Tibial nerve (tissue), 4 donors: ENCODE measurements at regions not wholly inside any gene's neighbourhood (a gene's known extent, or its start where the extent isn't known, plus 50 kb on each side); places are given as distances from the start of the nearest gene placed in this dataset.

ENCODE experiments used
- CTCF ChIP-seq, 5 experiments: fragments of 200-600 bp in 3 of 5; fragments of 450-650 bp in 2 of 5; sonication (generic) in 3 of 5; IDR thresholded peaks; one replicate each; pipeline ENCODE4 v1.5.1; 2016 to 2019; ENCODE audit warnings: antibody characterized with exemption in 5 of 5, mild to moderate bottlenecking in 3 of 5, moderate library complexity in 2 of 5
- EP300 ChIP-seq, 2 donors: sonication (generic); formaldehyde crosslinking; IDR thresholded peaks; one replicate each; pipeline ENCODE4 v1.6.1; 2017; ENCODE audit warnings: antibody characterized with exemption in 2 of 2, mild to moderate bottlenecking in 1 of 2
- POLR2A ChIP-seq, 2 donors: fragments of 450-650 bp; IDR thresholded peaks; one replicate each; pipeline ENCODE4 v1.6.1; 2017; ENCODE audit warnings: antibody characterized with exemption in 2 of 2, mild to moderate bottlenecking in 2 of 2, moderate library complexity in 2 of 2

- TF ChIP-seq CTCF (IDR thresholded peaks at IDR 0.05): no peak
- no peak for TF ChIP-seq POLR2A (IDR thresholded peaks at IDR 0.05)
- no peak for TF ChIP-seq EP300 (IDR thresholded peaks at IDR 0.05)
Observed at GRCh38 chr20:10976051-10976450, 302.3 kb upstream of the JAG1 start.
